HG02763 (cell line): ENCODE measurements at regions not wholly inside any gene's neighbourhood (a gene's known extent, or its start where the extent isn't known, plus 50 kb on each side); places are given as distances from the start of the nearest gene placed in this dataset.

Experiments
- ATAC-seq: cut with Tn5 transposase; IDR thresholded peaks from one replicate; pipeline ENCODE4 v1.9.1; 2021; ENCODE audit warnings: mild to moderate bottlenecking, moderate library complexity; ENCODE audit not compliant: unreplicated experiment

- ATAC-seq = no peak
These were observed 51.1 kb upstream of the GRIK3 start for GRCh38 chr1:37085393-37085792.

DNA sequence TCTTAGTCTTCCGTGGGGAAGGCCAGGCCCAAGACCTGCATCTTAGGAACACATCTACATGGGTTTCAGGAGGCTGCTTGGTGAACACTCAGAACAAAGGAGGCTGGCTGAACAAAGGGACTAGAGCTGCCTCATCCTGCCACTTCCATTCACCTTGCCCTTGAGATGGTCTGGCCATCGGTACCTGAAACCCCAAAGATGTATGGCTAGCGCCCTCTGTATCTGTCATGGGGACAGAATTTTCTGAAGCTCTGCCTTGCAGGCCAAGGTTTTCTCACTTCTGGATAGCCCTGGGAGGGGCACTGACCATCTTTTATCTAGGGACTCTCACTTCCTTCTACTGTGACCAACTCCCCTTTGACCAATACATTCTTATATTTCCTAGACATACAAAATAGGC is 55.4 kb upstream of the GRIK3 start:
- no peak for ATAC-seq

- no peak for ATAC-seq
These were observed 56.4 kb upstream of the GRIK3 start for GRCh38 chr1:37090671-37091070.

DNA sequence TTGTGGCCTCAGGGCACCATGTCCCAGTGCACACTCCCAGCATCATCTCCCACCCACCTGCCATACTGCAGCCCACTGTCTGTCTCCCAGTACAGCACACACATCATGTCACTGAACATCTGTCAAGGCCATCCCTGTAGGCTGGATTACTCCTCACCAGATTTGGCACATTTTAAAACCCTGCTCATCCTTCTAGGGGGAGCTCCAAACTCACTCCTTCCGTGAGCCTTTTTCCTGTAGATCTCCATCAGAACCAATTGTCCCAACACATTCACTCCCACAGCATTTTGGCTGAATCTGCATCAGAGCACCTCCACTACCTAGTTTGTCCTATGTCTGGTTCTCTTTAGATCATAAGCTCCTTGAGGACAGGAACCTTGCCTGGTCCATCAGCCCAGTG is 58.6 kb upstream of the GRIK3 start:
- ATAC-seq = no peak

- ATAC-seq = no peak
These were observed 60.0 kb upstream of the GRIK3 start for GRCh38 chr1:37094302-37094701.

GRCh38 chr1:37096523-37096922 is 62.2 kb upstream of the GRIK3 start:
- no peak for ATAC-seq

DNA sequence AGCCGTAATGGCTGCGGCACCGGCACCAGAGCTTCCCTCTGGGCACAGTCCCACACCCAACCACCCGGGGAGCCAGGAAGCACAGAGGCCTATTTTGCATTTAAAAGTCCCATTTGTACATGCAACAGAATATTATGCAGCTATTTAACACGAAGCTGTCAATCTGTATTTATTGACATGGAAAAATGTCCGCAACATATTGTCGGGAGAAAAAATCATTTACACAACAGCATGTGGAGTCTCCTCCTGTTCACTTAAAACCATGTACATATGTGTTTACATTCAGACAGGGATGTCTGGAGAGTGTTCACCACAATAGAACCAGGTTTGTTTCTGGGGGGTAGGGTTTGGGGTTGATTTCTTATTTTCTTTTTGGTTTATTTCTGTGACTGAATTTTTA is 63.4 kb upstream of the GRIK3 start:
- ATAC-seq = no peak

DNA sequence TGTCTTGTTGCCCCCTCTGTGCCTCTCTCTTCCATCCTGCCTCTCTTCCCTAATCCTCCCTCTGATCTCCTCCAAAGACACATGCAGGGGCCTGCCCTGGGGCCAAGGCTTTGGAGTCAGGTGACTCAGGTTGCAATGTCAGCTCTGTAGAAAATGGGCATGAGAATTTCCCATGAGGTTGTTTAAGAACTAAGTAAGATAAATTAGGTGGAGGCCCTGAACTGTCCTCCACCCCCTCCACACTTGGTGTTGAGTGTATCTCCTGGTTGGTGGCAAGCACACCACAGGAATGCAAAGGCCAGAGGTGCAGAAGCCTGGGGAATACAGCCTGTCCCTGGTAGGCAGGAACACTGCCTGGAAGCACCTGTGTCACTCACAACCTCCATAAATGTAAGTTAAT is 63.9 kb upstream of the GRIK3 start:
- no peak for ATAC-seq

DNA sequence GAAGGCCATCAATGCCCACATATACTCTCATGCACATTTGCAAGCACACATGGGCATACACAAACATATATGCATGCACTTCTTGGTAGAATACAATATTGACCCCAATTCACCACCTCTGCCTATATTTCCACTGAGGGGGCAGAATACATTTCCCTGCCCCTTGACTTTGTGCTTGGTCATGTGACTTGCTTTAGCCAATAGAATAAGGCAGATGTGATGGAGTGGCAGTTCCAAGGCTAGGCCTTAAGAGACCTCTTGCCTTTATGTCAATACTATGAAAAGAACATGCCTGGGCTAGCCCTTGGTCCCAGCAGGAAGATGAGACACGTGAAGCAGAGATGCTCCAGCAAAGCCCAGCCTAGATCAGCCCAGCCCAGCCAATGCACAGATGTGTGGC is 66.0 kb upstream of the GRIK3 start:
- no peak for ATAC-seq

DNA sequence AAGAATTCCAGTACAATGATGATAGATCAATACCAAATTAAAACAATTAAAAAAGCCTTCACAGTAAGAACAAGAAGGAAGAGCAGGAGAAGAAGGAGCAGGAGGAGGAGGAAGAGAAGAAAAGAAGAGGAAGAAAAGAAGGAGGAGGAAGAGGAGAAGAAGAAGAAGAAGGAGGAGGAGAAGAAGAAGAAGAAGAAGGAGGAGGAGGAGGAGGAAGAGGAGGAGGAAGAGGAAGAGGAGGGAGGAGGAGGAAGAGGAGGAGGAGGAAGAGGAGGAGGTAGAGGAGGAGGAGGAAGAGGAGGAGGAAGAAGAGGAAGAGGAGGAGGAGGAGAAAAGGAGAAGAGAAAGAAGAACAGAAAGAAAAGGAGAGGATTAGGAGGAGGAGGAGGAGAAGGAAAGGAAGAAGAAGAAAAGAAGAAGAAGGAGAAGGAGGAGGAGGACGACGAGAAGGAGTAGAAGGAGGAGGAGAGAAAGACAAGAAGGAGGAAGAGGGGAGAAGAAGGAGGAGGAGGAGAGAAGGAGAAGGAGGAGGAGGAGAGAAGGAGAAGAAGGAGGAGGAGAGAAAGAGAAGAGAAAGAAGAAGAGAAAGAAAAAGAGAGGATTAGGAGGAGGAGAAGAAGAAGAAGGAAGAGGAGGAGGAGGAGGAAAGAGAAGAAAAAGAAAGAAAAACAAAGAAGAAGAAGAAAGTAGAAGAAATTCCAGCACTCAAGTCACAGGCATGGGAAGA is 68.5 kb upstream of the GRIK3 start:
- no peak for ATAC-seq

DNA sequence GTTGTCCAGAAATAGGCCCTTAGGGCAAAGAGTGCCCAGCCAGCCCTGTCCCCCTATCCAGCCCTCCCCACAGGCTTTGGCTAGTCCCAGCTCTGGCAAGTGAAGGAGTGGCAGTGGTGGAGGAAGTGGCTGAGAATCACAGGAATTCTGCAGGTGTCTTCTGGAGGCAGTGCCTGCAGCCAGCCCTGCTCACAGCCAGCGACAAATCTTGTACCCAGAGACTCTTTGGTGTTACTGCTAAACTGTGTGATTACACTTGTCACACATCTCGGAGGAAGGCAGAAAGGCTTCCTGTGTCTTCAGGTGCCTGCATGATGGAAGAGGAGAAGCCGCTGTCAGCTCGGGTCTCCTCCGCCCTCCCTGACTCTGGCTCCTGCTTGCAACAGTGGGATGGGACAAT is 71.6 kb upstream of the GRIK3 start:
- ATAC-seq = no peak

DNA sequence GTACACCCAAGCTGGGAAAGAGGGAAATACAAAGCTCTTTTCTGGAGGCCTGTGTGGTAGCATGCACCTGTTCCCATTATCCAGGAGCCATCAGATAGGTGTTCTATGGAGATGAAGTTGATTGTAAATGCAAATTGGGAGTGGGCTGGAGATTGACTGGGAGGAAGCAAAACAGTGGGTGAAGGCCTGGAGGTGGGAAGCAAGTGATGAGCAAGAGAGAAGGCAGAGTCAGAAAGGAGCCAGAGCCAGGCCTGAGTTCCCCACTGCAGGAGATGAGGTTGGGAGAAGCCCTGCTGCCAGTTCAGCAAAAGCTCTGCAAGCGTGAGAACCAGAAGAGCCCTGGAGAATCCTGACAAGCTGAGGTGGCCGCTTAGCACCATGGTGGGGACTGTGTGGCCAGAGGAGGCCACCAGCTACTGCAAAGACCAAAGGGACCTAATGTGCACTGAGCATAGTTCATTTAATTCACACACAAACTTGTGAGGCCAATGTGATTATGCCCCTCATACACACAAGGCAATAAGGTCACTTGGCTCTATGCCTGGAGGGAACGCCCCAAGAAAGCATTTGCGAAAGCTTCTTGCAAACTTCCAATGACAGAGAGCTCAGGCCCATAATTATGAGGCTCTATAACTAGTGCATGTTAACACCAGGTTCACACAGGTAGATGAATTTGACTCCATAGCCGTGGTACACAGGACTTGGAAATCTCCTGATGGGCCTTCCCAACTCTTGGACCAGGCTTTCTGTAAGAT is 73.0 kb upstream of the GRIK3 start:
- no peak for ATAC-seq

GRCh38 chr1:37108596-37109188 is 74.4 kb upstream of the GRIK3 start:
- ATAC-seq = no peak

DNA sequence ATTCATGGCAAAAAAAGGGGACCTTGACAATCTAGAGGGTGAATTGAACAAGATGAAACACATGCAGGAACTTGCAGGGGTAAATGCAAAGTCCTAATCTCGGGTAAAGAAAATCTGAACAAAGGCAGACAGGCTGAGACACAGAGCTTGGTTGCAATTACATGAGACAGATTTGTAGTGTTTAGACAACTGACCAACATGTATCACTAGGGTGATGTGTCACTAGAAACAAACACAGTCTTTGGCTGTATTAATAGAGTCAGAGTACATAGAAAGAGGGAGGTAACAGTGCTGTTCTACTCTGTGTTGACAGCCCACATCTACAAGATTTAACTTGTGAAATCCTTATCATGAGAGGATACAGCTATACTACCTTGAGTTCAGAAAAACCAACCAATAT is 78.1 kb upstream of the GRIK3 start:
- ATAC-seq = no peak

GRCh38 chr1:37113285-37113997 is 79.1 kb upstream of the GRIK3 start:
- no peak for ATAC-seq

- ATAC-seq = no peak
These were observed 84.5 kb upstream of the GRIK3 start for GRCh38 chr1:37118790-37119189.

DNA sequence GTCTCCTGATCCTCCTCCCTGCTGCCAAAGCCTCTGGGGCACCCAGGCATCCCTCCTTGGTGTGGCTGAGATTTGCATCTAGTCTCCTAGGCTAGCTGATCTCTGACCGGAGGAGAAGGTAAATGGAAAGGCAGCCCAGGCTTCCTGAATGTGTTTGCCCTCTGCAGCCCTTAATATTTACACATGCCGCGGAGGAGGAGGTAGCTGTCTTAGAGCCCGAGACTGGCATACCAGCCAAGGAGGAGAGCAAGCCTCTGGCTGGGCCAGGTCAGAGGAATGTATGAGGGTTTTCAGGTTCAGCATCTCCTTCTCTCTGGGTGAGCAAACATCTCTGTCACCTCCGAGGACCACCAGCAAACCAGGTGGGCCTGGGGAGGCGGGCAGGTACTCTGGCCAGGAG is 86.0 kb upstream of the GRIK3 start:
- ATAC-seq = no peak

DNA sequence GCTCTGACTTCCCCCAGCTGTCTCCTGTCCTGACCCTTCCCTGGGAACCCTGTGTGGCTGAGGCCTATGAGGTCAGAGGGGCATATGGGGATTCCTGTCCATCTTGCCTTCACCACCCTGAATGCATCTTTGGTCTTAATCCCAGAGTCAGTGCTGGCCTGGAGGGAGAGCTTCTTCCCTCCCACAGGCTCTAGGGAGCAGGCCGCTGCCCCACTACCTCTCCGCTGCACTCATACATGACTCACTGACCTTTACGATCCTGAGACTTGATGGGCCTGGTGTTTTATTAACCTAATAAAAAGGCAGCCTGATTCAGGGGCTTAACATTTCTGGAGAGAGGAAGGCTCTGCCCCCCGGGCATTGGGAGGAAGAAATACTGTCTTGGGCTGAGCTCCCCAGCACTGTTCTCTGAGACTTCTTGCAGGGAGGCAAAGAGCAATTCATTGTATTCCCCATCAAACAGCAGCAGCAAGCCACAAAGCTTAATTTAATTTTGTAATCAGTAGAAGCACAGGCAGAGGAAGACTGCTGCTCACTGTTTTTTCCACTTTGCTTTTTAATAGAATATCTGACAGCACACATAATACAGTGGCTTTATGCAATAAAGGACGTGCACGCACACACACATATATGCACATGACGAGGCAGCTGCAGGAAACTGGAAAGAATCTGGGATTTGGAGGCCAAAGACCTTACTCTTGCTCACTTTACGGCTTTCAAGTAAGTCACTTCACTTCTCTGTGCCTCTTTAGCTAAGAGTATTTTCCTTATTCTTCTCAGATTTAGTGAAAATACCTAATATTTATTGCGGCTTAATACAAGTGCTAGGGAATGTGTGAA is 89.2 kb upstream of the GRIK3 start:
- ATAC-seq = no peak

DNA sequence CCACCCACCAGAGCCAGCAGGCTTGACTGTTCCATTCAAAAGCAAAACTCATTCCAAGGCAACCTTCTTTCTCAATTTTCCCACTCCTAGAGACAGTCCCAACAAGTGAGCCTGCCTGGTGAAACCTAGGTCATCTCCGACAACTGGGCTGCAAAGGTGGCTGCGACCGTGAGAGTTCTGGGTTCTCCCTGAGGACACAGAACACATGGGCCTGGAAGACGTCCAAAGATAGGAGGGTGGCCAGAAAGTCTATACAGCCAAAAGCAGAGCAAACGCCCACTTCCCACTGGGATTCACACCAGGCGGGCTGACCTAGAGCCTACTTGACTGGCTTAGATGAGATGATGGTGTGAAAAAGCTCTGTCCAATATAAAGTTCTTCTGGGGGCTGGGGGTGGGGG is 90.2 kb upstream of the GRIK3 start:
- no peak for ATAC-seq

- ATAC-seq = no peak
These were observed 91.0 kb upstream of the GRIK3 start for GRCh38 chr1:37125295-37125694.

GRCh38 chr1:37127254-37127748 is 93.0 kb upstream of the GRIK3 start:
- ATAC-seq = no peak
